Trophoblast cell (in vitro differentiated cells and primary cell): ENCODE measurements at regions not wholly inside any gene's neighbourhood (a gene's known extent, or its start where the extent isn't known, plus 50 kb on each side); places are given as distances from the start of the nearest gene placed in this dataset.
A peak's percentile ranks its signal among the peaks of the same experiment; 100 is the strongest.

Experiments
- DNase-seq, 2 donors: peaks; one replicate each; pipeline ENCODE4 v3.0.0-alpha.2; 2016
- H2AFZ ChIP-seq: 2 replicates; pipeline ENCODE4 v1.6.1; 2013; ENCODE audit warnings: low read length, moderate library complexity, mild to moderate bottlenecking; ENCODE audit not compliant: insufficient read depth, poor library complexity
- H2AK5ac ChIP-seq: 2 replicates; pipeline ENCODE4 v1.6.1; 2013; ENCODE audit warnings: mild to moderate bottlenecking, low read length
- H2BK120ac ChIP-seq: 2 replicates; pipeline ENCODE4 v1.6.1; 2013; ENCODE audit warnings: low read length, mild to moderate bottlenecking, moderate library complexity; ENCODE audit not compliant: insufficient read depth, poor library complexity
- H2BK12ac ChIP-seq: 2 replicates; pipeline ENCODE4 v1.6.1; 2013; ENCODE audit warnings: mild to moderate bottlenecking, low read length, moderate library complexity
- H2BK5ac ChIP-seq: 2 replicates; pipeline ENCODE4 v1.6.1; 2013; ENCODE audit warnings: low read length, low read depth, moderate library complexity, mild to moderate bottlenecking; ENCODE audit not compliant: poor library complexity
- H3K14ac ChIP-seq: 2 replicates; pipeline ENCODE4 v1.6.1; 2013; ENCODE audit warnings: mild to moderate bottlenecking, low read length
- H3K18ac ChIP-seq: 2 replicates; pipeline ENCODE4 v1.6.1; 2013; ENCODE audit warnings: mild to moderate bottlenecking, low read length
- H3K23ac ChIP-seq: 2 replicates; pipeline ENCODE4 v1.6.1; 2013; ENCODE audit warnings: low read length
- H3K27ac ChIP-seq: 2 replicates; pipeline ENCODE4 v1.5.1; 2013; ENCODE audit warnings: low read depth, mild to moderate bottlenecking, inconsistent platforms, low read length, moderate library complexity
- H3K27me3 ChIP-seq: 2 replicates; pipeline ENCODE4 v1.6.1; 2013; ENCODE audit warnings: inconsistent platforms, mild to moderate bottlenecking, low read length, moderate library complexity; ENCODE audit not compliant: insufficient read depth
- H3K36me3 ChIP-seq, 2 experiments: 1 replicate in 1 of 2; 2 replicates in 1 of 2; pipeline ENCODE4 v1.6.1; 2013; ENCODE audit warnings: low read length in 2 of 2, mild to moderate bottlenecking in 2 of 2, moderate library complexity in 1 of 2; ENCODE audit not compliant: insufficient read depth in 2 of 2, control insufficient read depth in 1 of 2
- H3K4ac ChIP-seq: 2 replicates; pipeline ENCODE4 v1.6.1; 2013; ENCODE audit warnings: low read depth, mild to moderate bottlenecking, low read length, moderate library complexity
- H3K4me1 ChIP-seq, 2 experiments: 1 replicate in 1 of 2; 2 replicates in 1 of 2; pipeline ENCODE4 v1.6.1; 2013; ENCODE audit warnings: low read length in 2 of 2, mild to moderate bottlenecking in 2 of 2, moderate library complexity in 1 of 2; ENCODE audit not compliant: insufficient read depth in 2 of 2, control insufficient read depth in 1 of 2
- H3K4me2 ChIP-seq: 2 replicates; pipeline ENCODE4 v1.6.1; 2013; ENCODE audit warnings: inconsistent platforms, mild to moderate bottlenecking, low read length, moderate library complexity
- H3K4me3 ChIP-seq: 2 replicates; pipeline ENCODE4 v1.5.1; 2013; ENCODE audit warnings: mild to moderate bottlenecking, low read depth, low read length, inconsistent platforms
- H3K79me1 ChIP-seq: one replicate; pipeline ENCODE4 v1.6.1; 2013; ENCODE audit warnings: low read length
- H3K79me2 ChIP-seq: 2 replicates; pipeline ENCODE4 v1.6.1; 2013; ENCODE audit warnings: low read length, mild to moderate bottlenecking; ENCODE audit not compliant: control insufficient read depth, insufficient read depth, poor library complexity
- H3K9ac ChIP-seq: 2 replicates; pipeline ENCODE4 v1.6.1; 2013; ENCODE audit warnings: mild to moderate bottlenecking, low read length
- H3K9me3 ChIP-seq: 2 replicates; pipeline ENCODE4 v1.6.1; 2013; ENCODE audit warnings: low read depth, mild to moderate bottlenecking, control low read depth, inconsistent platforms, low read length; ENCODE audit not compliant: insufficient read depth
- H4K12ac ChIP-seq: 2 replicates; pipeline ENCODE4 v1.6.1; 2013; ENCODE audit warnings: low read depth, mild to moderate bottlenecking, low read length, moderate library complexity
- H4K8ac ChIP-seq: 2 replicates; pipeline ENCODE4 v1.6.1; 2013; ENCODE audit warnings: low read depth, mild to moderate bottlenecking, low read length, moderate library complexity
- H4K91ac ChIP-seq: one replicate; pipeline ENCODE4 v1.6.1; 2013; ENCODE audit warnings: low read depth, mild to moderate bottlenecking, low read length, moderate library complexity
- WGBS: extraction: QIAGEN DNeasy Blood & Tissue Kit; methylation state at CpG from one replicate; pipeline ENCODE4 v1.1.7; 2013; ENCODE audit warnings: missing lambda C conversion rate; ENCODE audit not compliant: insufficient read length, insufficient coverage; ENCODE audit errors: extremely low coverage; 5-methylcytosine and 5-hydroxymethylcytosine counted together

DNA sequence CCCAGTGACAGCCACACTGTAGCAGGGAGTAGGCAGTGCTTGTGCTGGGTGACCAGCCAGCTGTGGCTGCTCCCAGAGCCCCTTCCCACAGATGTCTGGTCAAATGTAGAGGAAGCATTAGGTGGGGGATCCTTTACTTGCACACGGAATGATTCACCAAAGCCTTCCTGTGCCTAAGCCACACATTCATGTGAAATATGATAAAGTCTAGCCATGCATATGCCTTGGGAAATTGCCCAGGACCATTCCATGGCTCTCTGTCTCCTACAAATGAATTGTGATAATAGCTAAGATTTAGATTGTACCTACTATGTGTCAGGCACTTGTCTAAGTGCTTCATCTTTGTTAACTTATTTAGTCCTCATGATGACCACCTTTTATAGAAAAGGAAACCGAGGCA, 217.5 kb upstream of the E2F8 start:
- no CpG with 5 or more reads among the region's 2 CpGs for WGBS

DNA sequence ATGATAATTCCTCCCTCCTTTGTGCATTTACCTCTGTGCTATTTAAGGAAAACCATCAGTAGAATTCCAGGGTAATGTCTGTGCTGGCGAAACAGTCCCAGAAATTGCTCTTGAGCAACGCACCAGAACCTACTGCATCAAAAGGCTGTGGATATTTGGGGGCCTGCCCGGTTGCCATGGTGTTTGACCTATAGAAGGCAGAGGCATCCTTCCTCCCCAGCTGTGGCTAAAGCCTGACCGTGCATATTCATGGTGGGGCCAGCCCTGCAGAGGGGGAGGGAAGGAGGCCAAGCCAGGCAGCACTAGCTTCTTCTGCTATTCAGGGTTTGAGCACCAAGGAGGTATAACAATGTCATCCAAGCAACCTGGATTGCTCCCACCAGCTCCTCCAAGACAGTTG, 215.0 kb upstream of the E2F8 start:
- Histone ChIP-seq H2AK5ac (no peak overlapping the region), H4K8ac (no peak overlapping the region), H3K4me1 (no peaks in the 10 kb centered on the region), H4K12ac (no peak overlapping the region), H3K9me3 (peaks cover 2% of the 10 kb centered on the region), H3K4me2 (no peak overlapping the region), H3K4ac (no peak overlapping the region), H3K27ac (no peak overlapping the region), H3K23ac (no peak overlapping the region), H3K27me3 (no peaks in the 10 kb centered on the region), H2AFZ (no peak overlapping the region), H2BK12ac (no peak overlapping the region), H2BK5ac (no peak overlapping the region), H3K79me1 (no peaks in the 10 kb centered on the region), H4K91ac (no peak overlapping the region), H3K18ac (no peak overlapping the region), H3K4me3 (no peak overlapping the region), H3K36me3 (no peaks in the 10 kb centered on the region), H3K14ac (no peak overlapping the region), H3K9ac (no peak overlapping the region), H3K79me2 (no peaks in the 10 kb centered on the region), H2BK120ac (no peak overlapping the region)
- WGBS, result no CpG with 5 or more reads among the region's 4 CpGs
- DNase-seq, result no peak

More for the DNA sequence above, 217.5 kb upstream of the E2F8 start:
- no peak overlapping the region for H4K8ac ChIP-seq
- no peak overlapping the region for H2BK12ac ChIP-seq
- no peaks in the 10 kb centered on the region for H3K9me3 ChIP-seq
- H4K12ac ChIP-seq, result no peak overlapping the region
- no peaks in the 10 kb centered on the region for H3K27me3 ChIP-seq
- no peaks in the 10 kb centered on the region for H3K4me1 ChIP-seq
- no peak overlapping the region for H3K14ac ChIP-seq
- no peak overlapping the region for H2BK120ac ChIP-seq
- no peak overlapping the region for H3K27ac ChIP-seq
- no peak overlapping the region for H2AFZ ChIP-seq
- H3K4me2 ChIP-seq, result no peak overlapping the region
- no peak overlapping the region for H2BK5ac ChIP-seq
- H3K4ac ChIP-seq, result no peak overlapping the region
- no peak overlapping the region for H3K18ac ChIP-seq
- no peak overlapping the region for H3K9ac ChIP-seq
- H3K36me3 ChIP-seq, result no peaks in the 10 kb centered on the region
- H4K91ac ChIP-seq, result no peak overlapping the region
- no peak overlapping the region for H3K4me3 ChIP-seq
- H3K23ac ChIP-seq, result no peak overlapping the region
- DNase-seq, result no peak
- H3K79me1 ChIP-seq, result no peaks in the 10 kb centered on the region
- H2AK5ac ChIP-seq, result no peak overlapping the region
- no peaks in the 10 kb centered on the region for H3K79me2 ChIP-seq

- H3K27me3 ChIP-seq, result no peaks in the 10 kb centered on the region
- H3K14ac ChIP-seq, result no peak overlapping the region
- no peak overlapping the region for H3K18ac ChIP-seq
- no CpG with 5 or more reads among the region's 9 CpGs for WGBS
- no peak overlapping the region for H4K12ac ChIP-seq
- no peak overlapping the region for H2BK120ac ChIP-seq
- no peaks in the 10 kb centered on the region for H3K36me3 ChIP-seq
- H4K91ac ChIP-seq, result no peak overlapping the region
- no peak overlapping the region for H2BK12ac ChIP-seq
- DNase-seq, result peak in 1 of 2 donors; percentile 23
- H3K4me1 ChIP-seq, result no peaks in the 10 kb centered on the region
- no peak overlapping the region for H3K23ac ChIP-seq
- H4K8ac ChIP-seq, result no peak overlapping the region
- H3K4ac ChIP-seq, result no peak overlapping the region
- H3K27ac ChIP-seq, result no peak overlapping the region
- H3K79me1 ChIP-seq, result no peaks in the 10 kb centered on the region
- H3K79me2 ChIP-seq, result no peaks in the 10 kb centered on the region
- H3K9ac ChIP-seq, result no peak overlapping the region
- H3K4me2 ChIP-seq, result no peak overlapping the region
- no peak overlapping the region for H2BK5ac ChIP-seq
- no peak overlapping the region for H2AFZ ChIP-seq
- H3K9me3 ChIP-seq, result peaks cover 2% of the 10 kb centered on the region
- H3K4me3 ChIP-seq, result no peak overlapping the region
- H2AK5ac ChIP-seq, result no peak overlapping the region
Measured at GRCh38 chr11:19453651-19454257, 213.0 kb upstream of the E2F8 start.

- H3K4me2 ChIP-seq, result no peak overlapping the region
- no peak overlapping the region for H3K27ac ChIP-seq
- H2AK5ac ChIP-seq, result no peak overlapping the region
- H4K12ac ChIP-seq, result no peak overlapping the region
- H4K8ac ChIP-seq, result no peak overlapping the region
- H2BK12ac ChIP-seq, result no peak overlapping the region
- H3K36me3 ChIP-seq, result no peaks in the 10 kb centered on the region
- no peaks in the 10 kb centered on the region for H3K79me1 ChIP-seq
- DNase-seq, result no peak
- no peaks in the 10 kb centered on the region for H3K27me3 ChIP-seq
- H3K9ac ChIP-seq, result no peak overlapping the region
- no peak overlapping the region for H3K14ac ChIP-seq
- H3K4me1 ChIP-seq, result no peaks in the 10 kb centered on the region
- H3K23ac ChIP-seq, result no peak overlapping the region
- H2AFZ ChIP-seq, result no peak overlapping the region
- H2BK120ac ChIP-seq, result no peak overlapping the region
- H3K9me3 ChIP-seq, result peaks cover 2% of the 10 kb centered on the region
- no peak overlapping the region for H3K18ac ChIP-seq
- H4K91ac ChIP-seq, result no peak overlapping the region
- H3K79me2 ChIP-seq, result no peaks in the 10 kb centered on the region
- no peak overlapping the region for H3K4ac ChIP-seq
- no peak overlapping the region for H3K4me3 ChIP-seq
- H2BK5ac ChIP-seq, result no peak overlapping the region
Measured at GRCh38 chr11:19451609-19452008, 210.9 kb upstream of the E2F8 start.
